ENCODE measurements at regions not wholly inside any gene's neighbourhood (a gene's known extent, or its start where the extent isn't known, plus 50 kb on each side); places are given as distances from the start of the nearest gene placed in this dataset.

DNA sequence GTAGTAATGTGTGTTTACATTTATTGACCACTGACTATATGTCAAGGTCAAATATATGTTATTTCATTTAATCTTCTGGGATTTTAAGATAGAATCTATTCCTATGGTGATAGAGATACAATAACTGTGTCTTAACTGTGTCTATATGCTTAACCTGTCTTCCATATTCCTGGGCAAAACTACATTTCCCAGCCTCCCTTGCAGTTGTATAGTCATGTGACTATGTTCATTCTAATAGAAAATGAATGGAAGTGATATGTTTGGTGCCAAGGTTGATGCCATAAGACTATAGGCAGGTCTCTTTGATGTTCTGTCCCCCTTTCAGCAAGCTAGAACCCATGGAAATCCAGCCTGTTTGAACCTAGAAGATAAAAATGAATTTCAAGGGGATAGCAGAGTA lies 258.8 kb upstream of the PDZRN3 start:
- intact Hi-C loops (cut with DNase I): no loop called here
- no peak for ATAC-seq
- H3K4me3 ChIP-seq: no peak overlapping the region
- H3K36me3 ChIP-seq: no peaks in the 10 kb centered on the region
- H3K27ac ChIP-seq: no peak overlapping the region
- TF ChIP-seq CTCF (IDR thresholded peaks at IDR 0.05): no peak
- FAIRE-seq: no peak
- H3K27me3 ChIP-seq: no peaks in the 10 kb centered on the region
- no peaks in the 10 kb centered on the region for H3K4me1 ChIP-seq
- no peak for DNase-seq
- no peaks in the 10 kb centered on the region for H3K9me3 ChIP-seq

DNA sequence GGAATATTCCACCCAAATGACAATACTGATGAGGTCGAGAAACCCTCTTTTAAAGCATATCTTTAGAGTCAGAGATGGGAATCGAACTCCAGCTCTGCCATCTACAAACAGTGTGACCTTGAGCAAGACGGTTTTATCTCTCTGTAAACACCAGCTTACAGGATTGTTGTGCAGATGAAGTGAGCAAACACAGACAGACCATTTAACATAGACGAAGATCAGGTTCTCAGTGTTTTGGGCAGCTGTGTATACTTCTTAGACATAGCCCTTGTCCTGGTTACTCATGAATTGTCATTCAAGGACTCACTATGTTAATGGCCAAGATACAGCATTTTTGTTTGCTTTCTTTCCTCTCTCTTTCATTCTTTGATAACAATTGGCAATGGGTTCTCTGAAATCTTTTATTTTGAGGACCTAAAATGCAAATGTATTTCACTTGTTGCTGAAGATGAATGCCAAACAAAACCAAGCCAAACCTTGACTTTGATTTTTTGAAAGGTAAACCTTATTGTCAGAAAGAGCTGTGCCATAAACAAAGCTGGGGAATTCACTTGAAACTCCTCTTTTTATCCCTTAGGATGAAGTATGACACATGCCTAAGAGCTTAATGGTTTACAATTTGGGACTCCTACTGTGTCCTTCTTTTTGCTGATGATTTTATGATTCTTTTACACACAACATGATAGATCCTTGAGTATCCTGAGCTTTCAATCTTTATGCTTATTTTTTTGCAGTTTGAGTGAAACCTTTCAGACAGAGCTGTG lies 250.0 kb upstream of the PDZRN3 start:
- no peak for TF ChIP-seq CTCF (IDR thresholded peaks at IDR 0.05)
- no peak overlapping the region for H3K27ac ChIP-seq
- no peaks in the 10 kb centered on the region for H3K4me1 ChIP-seq
- intact Hi-C loops (cut with DNase I): no loop called here
- no peaks in the 10 kb centered on the region for H3K27me3 ChIP-seq
- WGBS, 2 donors: 16 to 19% methylated on average over 4 of the region's 4 CpGs
- ATAC-seq (no peak), FAIRE-seq (no peak), DNase-seq (no peak)
- H3K4me3 ChIP-seq: no peak overlapping the region
- H3K36me3 ChIP-seq: no peaks in the 10 kb centered on the region
- no peaks in the 10 kb centered on the region for H3K9me3 ChIP-seq

DNA sequence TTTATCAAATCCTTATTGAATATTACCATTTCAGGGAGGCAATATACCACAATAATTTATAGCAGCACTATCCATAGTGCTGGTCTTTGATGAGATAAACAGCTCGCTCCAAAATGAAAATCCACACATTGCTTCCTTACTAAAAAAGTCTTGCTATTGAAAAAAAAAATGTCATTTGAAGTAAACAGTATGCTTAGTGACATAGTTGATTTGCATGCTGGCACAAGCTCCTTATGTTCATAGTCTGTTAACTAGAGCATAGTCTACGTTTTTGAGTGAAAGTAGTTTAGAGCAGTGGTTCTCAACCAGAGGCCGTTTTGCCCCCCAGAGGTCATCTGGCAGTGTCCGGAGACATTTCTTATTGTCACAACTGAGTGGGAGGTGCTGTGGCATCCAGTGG lies 249.4 kb upstream of the PDZRN3 start:
- Histone ChIP-seq H3K27ac (no peak overlapping the region), H3K4me3 (no peak overlapping the region), H3K27me3 (no peaks in the 10 kb centered on the region), H3K36me3 (no peaks in the 10 kb centered on the region), H3K4me1 (no peaks in the 10 kb centered on the region), H3K9me3 (no peaks in the 10 kb centered on the region)
- no peak for ATAC-seq
- no peak for FAIRE-seq
- 45 to 54% methylated on average over 4 of the region's 4 CpGs for WGBS, 2 donors
- DNase-seq: no peak
- no peak for TF ChIP-seq CTCF (IDR thresholded peaks at IDR 0.05)
- intact Hi-C loops (cut with DNase I): no loop called here

GRCh38 chr3:73868688-73869315 lies 244.1 kb upstream of the PDZRN3 start:
- Histone ChIP-seq H3K27me3 (no peaks in the 10 kb centered on the region), H3K4me3 (no peak overlapping the region), H3K9me3 (no peaks in the 10 kb centered on the region), H3K27ac (no peak overlapping the region), H3K36me3 (no peaks in the 10 kb centered on the region), H3K4me1 (no peaks in the 10 kb centered on the region)
- intact Hi-C loops (cut with DNase I): no loop called here
- FAIRE-seq (peak; percentile 75), DNase-seq (peak in 3 of 6 donors; percentile 6 to 50 (median 19)), ATAC-seq (peak in 3 of 4 donors; percentile 77 to 82 (median 80))
- TF ChIP-seq CTCF (IDR thresholded peaks at IDR 0.05): peak; percentile 14 to 45 (median 44)
- WGBS, 2 donors: 13 to 17% methylated on average over 3 of the region's 3 CpGs

DNA sequence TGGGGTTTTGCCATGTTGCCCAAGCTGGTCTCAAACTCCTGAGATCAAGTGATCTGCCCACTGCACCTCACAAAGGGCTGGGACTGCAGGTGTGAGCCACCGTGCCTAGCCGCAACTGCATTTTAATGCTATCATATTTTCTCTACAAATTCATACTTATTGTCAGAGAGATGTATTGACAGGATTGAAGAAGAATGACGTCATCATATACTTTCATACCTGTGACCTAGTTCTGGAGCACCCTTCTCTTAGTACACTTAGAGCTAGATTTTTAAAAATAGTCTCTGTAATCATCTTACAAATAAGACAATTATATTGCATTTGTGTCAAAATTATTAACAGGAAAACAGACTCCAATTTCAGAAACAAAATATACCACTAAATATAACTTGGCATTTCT lies 242.8 kb upstream of the PDZRN3 start:
- ATAC-seq (no peak), FAIRE-seq (no peak), DNase-seq (no peak)
- no peaks in the 10 kb centered on the region for H3K36me3 ChIP-seq
- no peaks in the 10 kb centered on the region for H3K9me3 ChIP-seq
- H3K27ac ChIP-seq: no peak overlapping the region
- no peak for TF ChIP-seq CTCF (IDR thresholded peaks at IDR 0.05)
- intact Hi-C loops (cut with DNase I): no loop called here
- no peaks in the 10 kb centered on the region for H3K27me3 ChIP-seq
- H3K4me1 ChIP-seq: no peaks in the 10 kb centered on the region
- WGBS, 2 donors: 73 to 77% methylated on average over 3 of the region's 3 CpGs
- no peak overlapping the region for H3K4me3 ChIP-seq

All from pancreas (tissue), 10 donors.